GM18907 (cell line): ENCODE measurements at regions not wholly inside any gene's neighbourhood (a gene's known extent, or its start where the extent isn't known, plus 50 kb on each side); places are given as distances from the start of the nearest gene placed in this dataset.

Experiments
- ATAC-seq: cut with Tn5 transposase; IDR thresholded peaks from one replicate; pipeline ENCODE4 v1.9.1; 2021; ENCODE audit warnings: mild to moderate bottlenecking, moderate library complexity; ENCODE audit not compliant: unreplicated experiment

GRCh38 chr5:119789406-119790117 lies 160.2 kb downstream of the FAM170A start:
- no peak for ATAC-seq

- no peak for ATAC-seq
Measured at GRCh38 chr5:119792161-119792799, 162.9 kb downstream of the FAM170A start.

- no peak for ATAC-seq
Measured at GRCh38 chr5:119795768-119796167, 166.4 kb downstream of the FAM170A start.

GRCh38 chr5:119801570-119801969 lies 172.2 kb downstream of the FAM170A start:
- no peak for ATAC-seq

GRCh38 chr5:119808024-119808423 lies 178.7 kb downstream of the FAM170A start:
- no peak for ATAC-seq

GRCh38 chr5:119808474-119808873 lies 179.1 kb downstream of the FAM170A start:
- ATAC-seq: no peak

GRCh38 chr5:119810217-119810616 lies 180.9 kb downstream of the FAM170A start:
- ATAC-seq: no peak

GRCh38 chr5:119811458-119811857 lies 182.1 kb downstream of the FAM170A start:
- ATAC-seq: no peak

- no peak for ATAC-seq
Measured at GRCh38 chr5:119814655-119815054, 185.3 kb downstream of the FAM170A start.

GRCh38 chr5:119816055-119816454 lies 186.7 kb downstream of the FAM170A start:
- ATAC-seq: no peak

GRCh38 chr5:119820016-119820415 lies 190.7 kb downstream of the FAM170A start:
- no peak for ATAC-seq

- no peak for ATAC-seq
Measured at GRCh38 chr5:119820608-119821007, 191.2 kb downstream of the FAM170A start.

- no peak for ATAC-seq
Measured at GRCh38 chr5:119828541-119828940, 199.2 kb downstream of the FAM170A start.

- no peak for ATAC-seq
Measured at GRCh38 chr5:119829341-119829740, 200.0 kb downstream of the FAM170A start.

- ATAC-seq: no peak
Measured at GRCh38 chr5:119833176-119833575, 203.8 kb downstream of the FAM170A start.

GRCh38 chr5:119840175-119840574 lies 210.8 kb downstream of the FAM170A start:
- no peak for ATAC-seq

- ATAC-seq: no peak
Measured at GRCh38 chr5:119852140-119852539, 222.8 kb downstream of the FAM170A start.

GRCh38 chr5:119860463-119860862 lies 231.1 kb downstream of the FAM170A start:
- no peak for ATAC-seq

- ATAC-seq: no peak
Measured at GRCh38 chr5:119862619-119863018, 233.3 kb downstream of the FAM170A start.

- ATAC-seq: no peak
Measured at GRCh38 chr5:119864286-119864685, 234.9 kb downstream of the FAM170A start.

- no peak for ATAC-seq
Measured at GRCh38 chr5:119873611-119874010, 244.3 kb downstream of the FAM170A start.

- no peak for ATAC-seq
Measured at GRCh38 chr5:119876522-119876921, 247.2 kb downstream of the FAM170A start.

GRCh38 chr5:119878712-119879111 lies 249.4 kb downstream of the FAM170A start:
- ATAC-seq: no peak
